Uterus (tissue), 3 donors: ENCODE measurements at regions not wholly inside any gene's neighbourhood (a gene's known extent, or its start where the extent isn't known, plus 50 kb on each side); places are given as distances from the start of the nearest gene placed in this dataset.
"Not testable (repeated sequence)": the region's sequence is repeated elsewhere in the genome, so short reads cannot be mapped to it uniquely, and the experiment has no call there.

Experiments
- DNase-seq, 2 donors: peaks; one replicate each; pipeline ENCODE4 v3.0.0-alpha.2; 2019 to 2020
- H3K27ac ChIP-seq, 2 donors: fragments of 200-600 bp; sonication (generic); 1 replicate in 1 of 2; 2 replicates in 1 of 2; pipeline ENCODE4 v1.5.1; 2016 to 2018
- H3K27me3 ChIP-seq, 2 donors: fragments of 200-600 bp; sonication (generic); one replicate each; pipeline ENCODE4 v1.5.1; 2018 to 2019; ENCODE audit warnings: control low read depth in 1 of 2
- H3K36me3 ChIP-seq, 2 donors: fragments of 200-600 bp; sonication (generic); one replicate each; pipeline ENCODE4 v1.5.1; 2019; ENCODE audit warnings: control low read depth in 1 of 2
- H3K4me1 ChIP-seq, 2 donors: fragments of 200-600 bp; sonication (generic); one replicate each; pipeline ENCODE4 v1.5.1; 2018 to 2019; ENCODE audit warnings: control low read depth in 1 of 2
- H3K4me3 ChIP-seq, 2 donors: fragments of 200-600 bp; sonication (generic); 1 replicate in 1 of 2; 2 replicates in 1 of 2; pipeline ENCODE4 v1.5.1; 2018 to 2019; ENCODE audit warnings: mild to moderate bottlenecking in 1 of 2
- H3K9me3 ChIP-seq, 2 donors: fragments of 200-600 bp; sonication (generic); one replicate each; pipeline ENCODE4 v1.5.1; 2019; ENCODE audit warnings: control low read depth in 1 of 2
- POLR2A ChIP-seq, 2 donors: fragments of 450-650 bp; IDR thresholded peaks; one replicate each; pipeline ENCODE4 v1.6.1; 2016; ENCODE audit warnings: antibody characterized with exemption in 2 of 2, mild to moderate bottlenecking in 1 of 2, moderate library complexity in 1 of 2
- intact Hi-C: fragments of 100-400 bp; cut with DNase I; formaldehyde crosslinking; loops from one replicate; pipeline ENCODE4 v1.15.1; 2023; ENCODE audit warnings: low total_unique reads
- TF ChIP-seq, protein P1 (sequence below), 4 experiments: fragments of 200-600 bp in 2 of 4; fragments of 450-650 bp in 2 of 4; sonication (generic) in 2 of 4; IDR thresholded peaks; one replicate each; pipeline ENCODE4 v1.5.1; 2016 to 2019; ENCODE audit warnings: antibody characterized with exemption in 4 of 4, mild to moderate bottlenecking in 2 of 4, moderate library complexity in 1 of 4
- donor health status: DM: yes; HTN: yes; CAD: no.

DNA sequence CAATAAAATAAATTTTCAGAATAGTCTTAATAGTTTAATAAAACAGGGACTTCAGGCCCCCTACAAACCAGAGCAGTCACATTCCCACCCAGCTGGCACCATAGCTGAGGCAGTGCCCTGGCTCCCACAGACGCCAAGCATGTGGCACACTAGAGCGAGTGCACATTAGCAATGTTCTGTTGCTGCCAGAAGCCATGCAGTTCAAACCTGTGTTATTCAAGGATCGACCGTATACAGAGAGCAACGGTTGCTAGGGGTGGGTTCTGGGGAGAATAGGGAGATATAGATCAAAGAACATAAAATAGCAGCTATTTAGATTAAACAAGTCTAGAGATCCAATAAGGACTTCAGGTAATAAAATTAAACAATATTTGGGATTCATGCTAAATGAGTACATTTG, 419.3 kb upstream of the KLHL1 start:
- H3K36me3 ChIP-seq: no peaks in the 10 kb centered on the region
- TF ChIP-seq, protein P1, sequence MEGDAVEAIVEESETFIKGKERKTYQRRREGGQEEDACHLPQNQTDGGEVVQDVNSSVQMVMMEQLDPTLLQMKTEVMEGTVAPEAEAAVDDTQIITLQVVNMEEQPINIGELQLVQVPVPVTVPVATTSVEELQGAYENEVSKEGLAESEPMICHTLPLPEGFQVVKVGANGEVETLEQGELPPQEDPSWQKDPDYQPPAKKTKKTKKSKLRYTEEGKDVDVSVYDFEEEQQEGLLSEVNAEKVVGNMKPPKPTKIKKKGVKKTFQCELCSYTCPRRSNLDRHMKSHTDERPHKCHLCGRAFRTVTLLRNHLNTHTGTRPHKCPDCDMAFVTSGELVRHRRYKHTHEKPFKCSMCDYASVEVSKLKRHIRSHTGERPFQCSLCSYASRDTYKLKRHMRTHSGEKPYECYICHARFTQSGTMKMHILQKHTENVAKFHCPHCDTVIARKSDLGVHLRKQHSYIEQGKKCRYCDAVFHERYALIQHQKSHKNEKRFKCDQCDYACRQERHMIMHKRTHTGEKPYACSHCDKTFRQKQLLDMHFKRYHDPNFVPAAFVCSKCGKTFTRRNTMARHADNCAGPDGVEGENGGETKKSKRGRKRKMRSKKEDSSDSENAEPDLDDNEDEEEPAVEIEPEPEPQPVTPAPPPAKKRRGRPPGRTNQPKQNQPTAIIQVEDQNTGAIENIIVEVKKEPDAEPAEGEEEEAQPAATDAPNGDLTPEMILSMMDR (IDR thresholded peaks at IDR 0.05): no peak
- no peak for TF ChIP-seq POLR2A (IDR thresholded peaks at IDR 0.05)
- no peaks in the 10 kb centered on the region for H3K4me1 ChIP-seq
- no peaks in the 10 kb centered on the region for H3K27me3 ChIP-seq
- no peaks in the 10 kb centered on the region for H3K9me3 ChIP-seq
- H3K4me3 ChIP-seq: no peak overlapping the region
- no peak overlapping the region for H3K27ac ChIP-seq
- DNase-seq: no peak
- intact Hi-C loops: no loop called here

DNA sequence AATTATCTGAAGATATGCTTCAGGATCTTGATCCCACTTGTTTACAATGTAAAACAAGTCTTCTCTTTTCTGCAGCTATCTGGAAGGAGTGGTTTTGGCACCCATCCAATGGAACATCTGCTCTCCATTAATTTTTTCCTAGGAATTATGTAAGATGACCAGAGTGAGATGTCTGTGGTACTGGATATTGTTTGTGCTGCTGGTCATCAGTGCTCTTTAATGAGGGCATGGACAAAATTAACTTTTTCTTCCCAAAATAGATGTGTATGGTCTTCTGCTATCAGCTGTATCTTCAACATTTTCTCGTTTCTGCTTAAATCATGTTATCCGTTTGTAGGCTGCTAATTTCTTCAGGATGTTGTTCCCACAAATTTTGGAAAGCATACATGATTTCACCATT, 415.4 kb upstream of the KLHL1 start:
- H3K27ac ChIP-seq: no peak overlapping the region
- no peaks in the 10 kb centered on the region for H3K4me1 ChIP-seq
- H3K4me3 ChIP-seq: no peak overlapping the region
- no peaks in the 10 kb centered on the region for H3K9me3 ChIP-seq
- DNase-seq: no peak
- no peaks in the 10 kb centered on the region for H3K36me3 ChIP-seq
- no peaks in the 10 kb centered on the region for H3K27me3 ChIP-seq
- TF ChIP-seq, protein P1 (IDR thresholded peaks at IDR 0.05): no peak
- no peak for TF ChIP-seq POLR2A (IDR thresholded peaks at IDR 0.05)
- intact Hi-C loops: no loop called here

DNA sequence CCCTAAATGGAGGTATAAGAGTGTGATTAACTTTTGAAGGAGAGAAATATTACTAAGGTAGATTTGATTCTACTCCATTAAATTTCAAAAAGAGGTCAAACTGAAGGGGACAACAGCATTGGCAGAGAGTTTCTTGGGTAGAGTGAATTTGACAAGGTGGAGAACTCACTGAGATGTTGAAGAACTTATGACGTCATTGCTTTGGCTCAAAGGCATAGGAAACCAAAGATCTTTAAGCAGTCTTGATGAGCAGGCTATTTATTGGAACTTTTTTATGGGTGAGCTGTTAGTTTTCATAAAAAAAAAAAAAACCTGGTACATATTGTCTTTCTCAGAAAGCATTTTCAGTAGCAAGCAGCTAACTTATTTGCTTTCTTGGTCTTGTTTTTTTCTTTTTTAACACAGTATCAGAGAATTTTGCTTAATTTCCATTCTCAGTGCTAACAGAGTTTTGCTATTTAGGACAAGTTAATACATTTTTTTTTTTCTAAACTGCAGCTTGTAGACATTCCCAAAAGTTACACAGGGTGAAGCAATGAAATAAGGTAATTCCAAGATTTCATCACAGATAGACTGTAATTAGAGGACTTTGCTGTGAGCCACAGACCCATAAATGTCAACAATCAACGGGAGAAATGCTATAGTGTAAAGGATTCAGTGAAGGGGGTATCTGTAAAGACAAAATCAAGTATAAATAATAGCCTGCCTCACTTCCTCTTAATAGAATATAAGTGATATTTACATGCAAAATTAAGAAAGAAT, 412.2 kb upstream of the KLHL1 start:
- H3K9me3 ChIP-seq: no peaks in the 10 kb centered on the region
- no peaks in the 10 kb centered on the region for H3K27me3 ChIP-seq
- DNase-seq: no peak
- TF ChIP-seq, protein P1 (IDR thresholded peaks at IDR 0.05): no peak
- TF ChIP-seq POLR2A (IDR thresholded peaks at IDR 0.05): no peak
- no peaks in the 10 kb centered on the region for H3K36me3 ChIP-seq
- H3K27ac ChIP-seq: no peak overlapping the region
- H3K4me3 ChIP-seq: no peak overlapping the region
- intact Hi-C loops: no loop called here
- H3K4me1 ChIP-seq: no peaks in the 10 kb centered on the region

DNA sequence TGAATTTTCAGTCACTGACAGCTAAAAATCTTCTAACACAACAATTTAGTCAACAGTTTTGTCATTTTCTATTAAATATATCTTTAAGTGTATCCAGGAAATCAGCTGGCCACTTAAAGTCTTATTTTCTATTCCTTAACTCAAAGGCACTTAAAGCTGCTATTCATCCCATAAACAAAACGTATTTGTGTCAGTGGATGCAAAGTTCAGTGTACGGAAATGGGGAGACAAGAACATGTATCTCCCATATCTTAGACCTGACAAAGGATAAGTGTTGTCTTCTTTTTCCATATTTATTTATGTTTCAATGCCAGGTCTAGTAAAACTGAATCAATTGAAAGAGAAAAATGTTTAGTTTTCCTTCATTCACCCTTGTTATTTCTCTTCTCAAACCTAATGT, 409.8 kb upstream of the KLHL1 start:
- H3K36me3 ChIP-seq: no peaks in the 10 kb centered on the region
- H3K27me3 ChIP-seq: no peaks in the 10 kb centered on the region
- intact Hi-C loops: no loop called here
- no peak for TF ChIP-seq POLR2A (IDR thresholded peaks at IDR 0.05)
- TF ChIP-seq, protein P1 (IDR thresholded peaks at IDR 0.05): no peak
- DNase-seq: no peak
- no peak overlapping the region for H3K27ac ChIP-seq
- no peak overlapping the region for H3K4me3 ChIP-seq
- H3K9me3 ChIP-seq: no peaks in the 10 kb centered on the region
- H3K4me1 ChIP-seq: no peaks in the 10 kb centered on the region

DNA sequence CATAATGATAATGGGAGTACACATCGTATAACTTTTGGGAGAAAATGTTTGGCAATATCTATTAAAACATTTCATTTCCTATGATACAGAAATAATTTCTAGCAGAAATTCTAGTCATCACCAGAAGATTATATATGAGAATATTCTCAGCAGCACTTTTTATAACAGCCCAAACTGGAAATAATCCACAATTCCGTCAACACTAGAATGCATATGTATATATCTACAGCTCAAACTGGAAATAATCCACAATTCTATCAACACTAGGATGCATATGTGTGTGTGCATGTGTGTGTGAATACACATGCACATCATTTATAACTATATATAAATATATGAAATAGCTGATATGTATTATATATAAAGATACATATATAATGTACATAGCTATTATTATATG, 408.0 kb upstream of the KLHL1 start:
- no peaks in the 10 kb centered on the region for H3K4me1 ChIP-seq
- H3K4me3 ChIP-seq: no peak overlapping the region
- DNase-seq: no peak
- no peaks in the 10 kb centered on the region for H3K9me3 ChIP-seq
- no peaks in the 10 kb centered on the region for H3K36me3 ChIP-seq
- no peak for TF ChIP-seq POLR2A (IDR thresholded peaks at IDR 0.05)
- TF ChIP-seq, protein P1 (IDR thresholded peaks at IDR 0.05): no peak
- H3K27ac ChIP-seq: no peak overlapping the region
- H3K27me3 ChIP-seq: no peaks in the 10 kb centered on the region
- intact Hi-C loops: no loop called here

DNA sequence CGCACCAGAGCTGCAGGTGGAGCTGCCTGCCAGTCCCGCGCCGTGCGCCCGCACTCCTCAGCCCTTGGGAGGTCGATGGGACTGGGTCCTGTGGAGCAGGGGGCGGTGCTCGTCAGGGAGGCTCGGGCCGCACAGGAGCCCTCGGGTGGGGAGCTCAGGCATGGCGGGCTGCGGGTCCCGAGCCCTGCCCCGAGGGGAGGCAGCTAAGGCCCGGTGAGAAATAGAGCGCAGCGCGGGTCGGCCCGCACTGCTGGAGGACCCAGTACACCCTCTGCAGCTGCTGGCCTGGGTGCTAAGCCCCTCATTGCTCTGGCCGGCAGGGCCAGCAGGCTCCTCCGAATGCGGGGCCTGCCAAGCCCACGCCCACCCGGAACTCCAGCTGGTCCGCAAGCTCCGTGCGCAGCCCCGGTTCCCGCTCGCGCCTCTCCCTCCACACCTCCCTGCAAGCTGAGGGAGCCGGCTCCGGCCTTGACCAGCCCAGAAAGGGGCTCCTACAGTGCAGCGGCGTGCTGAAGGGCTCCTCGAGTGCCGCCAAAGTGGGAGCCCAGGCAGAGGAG, 403.7 kb upstream of the KLHL1 start:
- H3K4me3 ChIP-seq, H3K4me1 ChIP-seq, H3K27me3 ChIP-seq, H3K27ac ChIP-seq, H3K36me3 ChIP-seq, H3K9me3 ChIP-seq, DNase-seq, intact Hi-C loops: not testable (repeated sequence)
